Liver (tissue), 8 donors: ENCODE measurements at regions not wholly inside any gene's neighbourhood (a gene's known extent, or its start where the extent isn't known, plus 50 kb on each side); places are given as distances from the start of the nearest gene placed in this dataset.

Source experiments
- DNase-seq: peaks from one replicate; pipeline ENCODE4 v3.0.0-alpha.2; 2017; ENCODE audit warnings: low spot score
- H3K27ac ChIP-seq, 2 donors: one replicate each; pipeline ENCODE4 v1.7.0; 2013; ENCODE audit warnings: inconsistent platforms in 2 of 2, low read length in 2 of 2, control low read depth in 1 of 2, low read depth in 1 of 2, mild to moderate bottlenecking in 1 of 2
- H3K27me3 ChIP-seq, 4 donors: one replicate each; pipeline versions ENCODE4 v1.6.1 to v1.7.0; 2013; ENCODE audit warnings: low read length in 3 of 4, inconsistent platforms in 1 of 4, mild to moderate bottlenecking in 1 of 4, moderate library complexity in 1 of 4; ENCODE audit not compliant: control insufficient read depth in 4 of 4, insufficient read depth in 4 of 4
- H3K36me3 ChIP-seq, 4 donors: one replicate each; pipeline versions ENCODE4 v1.6.1 to v1.7.0; 2013; ENCODE audit warnings: low read length in 3 of 4, mild to moderate bottlenecking in 3 of 4, low read depth in 1 of 4, moderate library complexity in 1 of 4; ENCODE audit not compliant: control insufficient read depth in 4 of 4, insufficient read depth in 3 of 4
- H3K4me1 ChIP-seq, 4 donors: one replicate each; pipeline versions ENCODE4 v1.6.1 to v1.7.0; 2013; ENCODE audit warnings: low read length in 3 of 4, mild to moderate bottlenecking in 3 of 4, moderate library complexity in 1 of 4; ENCODE audit not compliant: control insufficient read depth in 4 of 4, insufficient read depth in 4 of 4
- H3K4me3 ChIP-seq, 3 donors: one replicate each; pipeline versions ENCODE4 v1.6.1 to v1.7.0; 2013; ENCODE audit warnings: low read length in 3 of 3, control low read depth in 1 of 3, low read depth in 1 of 3, mild to moderate bottlenecking in 1 of 3
- H3K9ac ChIP-seq, 2 donors: one replicate each; pipeline ENCODE4 v1.7.0; 2013; ENCODE audit warnings: low read length in 2 of 2, mild to moderate bottlenecking in 2 of 2, moderate library complexity in 2 of 2, control low read depth in 1 of 2, low read depth in 1 of 2
- H3K9me3 ChIP-seq, 4 donors: one replicate each; pipeline versions ENCODE4 v1.6.1 to v1.7.0; 2013; ENCODE audit warnings: low read length in 3 of 4; ENCODE audit not compliant: control insufficient read depth in 4 of 4
- ATF3 ChIP-seq: IDR thresholded peaks from 2 replicates; pipeline ENCODE4 v1.6.1; 2016; ENCODE audit warnings: antibody characterized with exemption
- CTCF ChIP-seq: fragments of 150-350 bp; IDR thresholded peaks from 2 replicates; pipeline ENCODE4 v1.5.1; 2017; ENCODE audit warnings: improper control_type of control experiment, low read depth, low read length; ENCODE audit not compliant: missing input control
- EGR1 ChIP-seq, 2 donors: IDR thresholded peaks; 2 replicates each; pipeline ENCODE4 v1.6.1; 2016 to 2018; ENCODE audit warnings: antibody characterized with exemption in 2 of 2, low read depth in 2 of 2
- FOXA1 ChIP-seq: IDR thresholded peaks from 2 replicates; pipeline ENCODE4 v1.6.1; 2016; ENCODE audit warnings: antibody characterized with exemption
- FOXA2 ChIP-seq: IDR thresholded peaks from 2 replicates; pipeline ENCODE4 v1.6.1; 2016; ENCODE audit warnings: antibody characterized with exemption
- GABPA ChIP-seq, 2 donors: IDR thresholded peaks in 1 of 2; conservative IDR thresholded peaks in 1 of 2; 2 replicates each; pipeline ENCODE4 v1.6.1; 2016; ENCODE audit warnings: antibody characterized with exemption in 2 of 2, mild to moderate bottlenecking in 1 of 2, moderate library complexity in 1 of 2
- HNF4A ChIP-seq, 2 donors: conservative IDR thresholded peaks; 2 replicates each; pipeline ENCODE4 v1.6.1; 2016; ENCODE audit warnings: antibody characterized with exemption in 2 of 2, mild to moderate bottlenecking in 2 of 2
- HNF4G ChIP-seq: IDR thresholded peaks from 2 replicates; pipeline ENCODE4 v1.6.1; 2016; ENCODE audit warnings: antibody characterized with exemption
- JUND ChIP-seq, 2 donors: IDR thresholded peaks; 2 replicates each; pipeline ENCODE4 v1.6.1; 2016; ENCODE audit warnings: antibody characterized with exemption in 2 of 2
- MAX ChIP-seq: IDR thresholded peaks from 2 replicates; pipeline ENCODE4 v1.6.1; 2016; ENCODE audit warnings: antibody characterized with exemption
- NR2F2 ChIP-seq: IDR thresholded peaks from 2 replicates; pipeline ENCODE4 v1.6.1; 2016; ENCODE audit warnings: antibody characterized with exemption
- RAD21 ChIP-seq, 2 donors: IDR thresholded peaks; 2 replicates each; pipeline ENCODE4 v1.6.1; 2016; ENCODE audit warnings: antibody characterized with exemption in 2 of 2, mild to moderate bottlenecking in 2 of 2
- REST ChIP-seq: IDR thresholded peaks from 2 replicates; pipeline ENCODE4 v1.6.1; 2016; ENCODE audit warnings: antibody characterized with exemption, mild to moderate bottlenecking
- RXRA ChIP-seq, 2 donors: IDR thresholded peaks; 2 replicates each; pipeline ENCODE4 v1.6.1; 2017 to 2018; ENCODE audit warnings: antibody characterized with exemption in 2 of 2, mild to moderate bottlenecking in 1 of 2
- SP1 ChIP-seq: IDR thresholded peaks from 2 replicates; pipeline ENCODE4 v1.6.1; 2018; ENCODE audit warnings: antibody characterized with exemption, mild to moderate bottlenecking
- TAF1 ChIP-seq: conservative IDR thresholded peaks from 2 replicates; pipeline ENCODE4 v1.6.1; 2016; ENCODE audit warnings: antibody characterized with exemption, mild to moderate bottlenecking
- YY1 ChIP-seq: IDR thresholded peaks from 2 replicates; pipeline ENCODE4 v1.6.1; 2016; ENCODE audit warnings: antibody characterized with exemption, mild to moderate bottlenecking
- ZBTB33 ChIP-seq: IDR thresholded peaks from 2 replicates; pipeline ENCODE4 v1.6.1; 2016; ENCODE audit warnings: antibody characterized with exemption
- WGBS: extraction: QIAGEN DNeasy Blood & Tissue Kit; methylation state at CpG from one replicate; pipeline ENCODE4 v1.1.7; 2013; 5-methylcytosine and 5-hydroxymethylcytosine counted together
- donor health status: healthy.
- donor health status: healthy.
- donor health status: healthy.
- donor health status: healthy.
- donor health status: healthy.

GRCh38 chr10:36440539-36440938 is 684.9 kb upstream of the ANKRD30A start:
- TF ChIP-seq ZBTB33: no peak
- TF ChIP-seq EGR1 (IDR thresholded peaks at IDR 0.05; ENCODE audit: low read depth in 2 of 2): no peak
- TF ChIP-seq NR2F2: no peak
- TF ChIP-seq JUND (IDR thresholded peaks at IDR 0.05): no peak
- TF ChIP-seq TAF1: no peak
- no peak for TF ChIP-seq SP1
- no peak for TF ChIP-seq ATF3
- TF ChIP-seq CTCF: no peak
- no peak for TF ChIP-seq FOXA2
- no peak for TF ChIP-seq HNF4G
- TF ChIP-seq REST: no peak
- no peak for TF ChIP-seq GABPA (IDR thresholded peaks at IDR 0.05 in 1 of 2, conservative IDR thresholded peaks at IDR 0.05 in 1 of 2)
- TF ChIP-seq FOXA1: no peak
- TF ChIP-seq RAD21 (IDR thresholded peaks at IDR 0.05): no peak
- TF ChIP-seq HNF4A (conservative IDR thresholded peaks at IDR 0.05): no peak
- no peak for TF ChIP-seq MAX
- TF ChIP-seq YY1: no peak
- TF ChIP-seq RXRA (IDR thresholded peaks at IDR 0.05): no peak
- Histone ChIP-seq H3K9ac (no peak overlapping the region), H3K27ac (no peak overlapping the region), H3K27me3 (no peaks in the 10 kb centered on the region), H3K36me3 (no peaks in the 10 kb centered on the region), H3K4me3 (no peak overlapping the region), H3K4me1 (no peaks in the 10 kb centered on the region), H3K9me3 (peaks cover 0 to 3% (median 0%) of the 10 kb centered on the region in 4 donors)
- no peak for DNase-seq
- WGBS: 91% methylated on average over 1 of the region's 1 CpG

- Histone ChIP-seq H3K27me3 (no peaks in the 10 kb centered on the region), H3K4me3 (no peak overlapping the region), H3K9ac (no peak overlapping the region), H3K36me3 (no peaks in the 10 kb centered on the region), H3K9me3 (no peaks in the 10 kb centered on the region), H3K4me1 (no peaks in the 10 kb centered on the region), H3K27ac (no peak overlapping the region)
- WGBS: 56% methylated on average over 3 of the region's 3 CpGs
- no peak for DNase-seq
- TF ChIP-seq JUND (IDR thresholded peaks at IDR 0.05) (no peak), EGR1 (IDR thresholded peaks at IDR 0.05; ENCODE audit: low read depth in 2 of 2) (no peak), ZBTB33 (no peak), HNF4A (conservative IDR thresholded peaks at IDR 0.05) (no peak), NR2F2 (no peak), REST (no peak), ATF3 (no peak), RXRA (IDR thresholded peaks at IDR 0.05) (no peak), RAD21 (IDR thresholded peaks at IDR 0.05) (no peak), FOXA2 (no peak), MAX (no peak), SP1 (no peak)
Observed at GRCh38 chr10:36437367-36437766, 688.0 kb upstream of the ANKRD30A start.
